NCI-H1048 (cell line): ENCODE measurements at regions not wholly inside any gene's neighbourhood (a gene's known extent, or its start where the extent isn't known, plus 50 kb on each side); places are given as distances from the start of the nearest gene placed in this dataset.
"Not testable (repeated sequence)": the region's sequence is repeated elsewhere in the genome, so short reads cannot be mapped to it uniquely, and the experiment has no call there.

Source experiments
- DNase-seq: peaks from one replicate; lab custom pipeline; 2025; lab: John Stamatoyannopoulos, UW

DNA sequence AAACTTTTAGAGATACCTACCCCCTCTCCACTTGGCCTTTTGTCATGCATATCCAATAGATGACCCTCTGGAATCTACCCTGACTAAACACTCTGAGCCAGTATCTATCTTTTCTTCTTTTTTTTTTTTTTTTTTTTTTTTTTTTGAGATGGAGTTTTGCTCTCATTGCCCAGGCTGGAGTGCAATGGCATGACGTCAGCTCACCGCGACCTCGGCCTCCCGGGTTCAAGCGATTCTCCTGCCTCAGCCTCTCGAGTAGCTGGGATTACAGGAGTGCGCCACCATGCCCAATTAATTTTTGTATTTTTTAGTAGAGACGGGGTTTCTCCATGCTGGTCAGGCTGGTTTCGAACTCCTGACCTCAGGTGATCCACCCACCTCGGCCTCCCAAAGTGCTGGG, 50.8 kb upstream of the GRIN2B start:
- DNase-seq, result not testable (repeated sequence)

DNA sequence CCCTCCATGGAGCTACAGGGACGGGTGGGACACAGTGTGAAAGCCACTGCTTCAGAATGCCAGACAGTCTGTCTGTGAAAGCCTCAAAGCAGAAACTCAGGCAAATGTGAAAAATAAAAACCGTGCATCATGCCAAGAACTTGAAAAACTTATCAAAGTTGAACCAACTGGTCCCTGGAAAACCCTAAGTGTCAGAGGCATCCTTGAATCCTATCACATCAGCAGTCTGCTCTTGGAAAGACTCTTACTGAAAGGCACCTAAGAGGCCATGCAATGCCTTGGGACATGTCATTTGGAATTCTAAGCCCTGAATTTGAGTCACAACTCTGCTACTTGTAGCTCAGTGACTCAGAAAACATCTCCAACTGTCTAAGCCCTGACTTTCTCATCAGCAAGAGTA, 62.4 kb upstream of the GRIN2B start:
- no peak for DNase-seq

- no peak for DNase-seq
These were observed 67.6 kb upstream of the GRIN2B start for GRCh38 chr12:14048941-14049545.

DNA sequence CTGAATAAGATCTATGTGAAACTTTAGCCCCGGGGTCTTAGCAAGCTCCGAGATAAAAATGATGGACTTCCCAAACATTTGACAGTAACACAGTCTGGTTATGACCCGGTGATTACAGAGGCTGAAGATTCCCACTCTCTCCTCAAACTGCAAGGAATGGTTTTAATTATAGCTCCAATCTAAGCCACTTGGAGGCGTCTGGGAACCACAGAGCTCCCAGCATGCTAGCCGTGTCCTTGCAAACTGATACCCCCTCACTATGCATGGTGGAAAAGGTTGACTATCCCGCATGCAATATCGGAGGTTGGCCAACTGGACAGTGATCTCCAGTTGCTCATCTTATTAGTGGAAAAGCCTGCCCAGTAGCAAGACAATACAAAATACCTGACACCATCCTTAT, 76.5 kb upstream of the GRIN2B start:
- DNase-seq, result no peak

GRCh38 chr12:14058717-14059116, 77.3 kb upstream of the GRIN2B start:
- DNase-seq, result no peak

- DNase-seq, result no peak
These were observed 78.1 kb upstream of the GRIN2B start for GRCh38 chr12:14059548-14059947.

DNA sequence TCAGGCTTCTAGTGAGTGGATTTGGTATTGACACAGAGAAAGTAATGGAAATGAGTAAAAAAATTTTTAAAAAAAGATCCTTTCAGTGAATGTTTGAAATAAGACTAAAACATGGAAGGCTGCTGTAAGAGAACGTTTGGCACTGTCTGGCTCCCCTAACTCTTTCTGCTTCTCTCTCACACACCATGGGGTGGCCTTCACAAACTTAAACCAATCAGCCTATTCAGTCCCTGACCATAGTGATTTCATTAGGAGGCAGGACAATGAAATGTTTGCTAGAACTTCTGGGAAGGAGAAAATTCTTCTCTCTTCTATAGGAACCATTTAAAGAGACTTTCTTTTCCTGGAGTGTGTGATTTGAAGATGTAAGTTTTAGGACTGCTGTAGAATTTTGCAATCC, 84.2 kb upstream of the GRIN2B start:
- DNase-seq, result no peak

DNA sequence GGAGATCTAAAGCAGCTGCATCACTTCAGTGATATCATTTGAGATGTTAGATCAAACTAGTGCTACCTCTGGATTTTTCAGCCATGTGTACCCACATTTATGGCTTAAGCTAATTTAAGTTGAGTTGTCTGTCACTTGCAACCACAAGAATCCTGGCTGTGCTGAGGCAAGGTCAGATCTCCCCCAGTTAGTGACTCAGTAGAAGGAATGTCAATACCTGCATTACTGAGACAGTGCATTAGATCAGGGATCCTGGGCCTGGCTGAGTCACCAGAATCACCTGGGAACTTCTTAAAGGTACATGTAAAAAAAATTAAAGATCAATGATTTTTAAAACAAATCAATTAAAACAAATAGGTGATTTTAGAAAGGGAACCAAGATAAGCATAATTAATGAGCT, 84.6 kb upstream of the GRIN2B start:
- DNase-seq, result no peak

- no peak for DNase-seq
These were observed 87.6 kb upstream of the GRIN2B start for GRCh38 chr12:14068961-14069360.

DNA sequence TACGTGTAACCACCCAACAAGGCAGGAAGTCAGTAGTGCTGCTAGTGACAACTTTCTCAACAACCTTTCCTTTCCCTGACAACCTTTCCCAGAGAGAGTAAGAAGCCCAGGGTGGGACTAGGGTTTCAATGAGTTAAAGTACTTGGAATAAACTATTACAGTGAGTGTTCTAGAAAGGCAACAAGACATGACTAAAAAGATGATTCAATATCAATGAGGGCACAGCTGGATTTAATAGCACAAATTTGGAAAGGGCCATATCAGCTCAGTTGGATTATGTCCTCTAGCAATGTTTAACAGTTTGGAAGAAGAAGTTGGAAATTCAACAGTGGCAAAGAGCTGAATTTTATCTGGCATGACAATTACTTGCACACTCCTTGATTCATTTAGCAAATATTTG, 90.4 kb upstream of the GRIN2B start:
- DNase-seq, result no peak

- DNase-seq, result no peak
These were observed 91.6 kb upstream of the GRIN2B start for GRCh38 chr12:14072987-14073386.

- DNase-seq, result no peak
These were observed 94.5 kb upstream of the GRIN2B start for GRCh38 chr12:14075797-14076393.

DNA sequence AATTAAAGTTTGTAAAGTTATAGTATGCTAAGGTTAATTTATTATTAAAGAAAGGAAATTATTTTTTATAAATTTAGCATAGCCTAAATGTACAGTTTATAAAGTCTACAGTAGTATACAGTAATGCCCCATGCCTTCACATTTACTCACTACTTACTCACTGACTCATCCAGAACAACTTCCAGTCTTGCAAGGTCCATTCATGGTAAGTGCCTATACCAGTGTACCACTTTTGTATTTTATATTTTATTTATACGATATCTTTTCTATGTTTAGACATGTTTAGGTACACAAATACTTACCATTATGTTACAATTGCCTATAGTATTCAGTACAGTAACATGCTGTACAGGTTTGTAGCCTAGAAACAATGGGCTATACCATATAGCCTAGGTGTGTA, 95.1 kb upstream of the GRIN2B start:
- DNase-seq, result no peak

DNA sequence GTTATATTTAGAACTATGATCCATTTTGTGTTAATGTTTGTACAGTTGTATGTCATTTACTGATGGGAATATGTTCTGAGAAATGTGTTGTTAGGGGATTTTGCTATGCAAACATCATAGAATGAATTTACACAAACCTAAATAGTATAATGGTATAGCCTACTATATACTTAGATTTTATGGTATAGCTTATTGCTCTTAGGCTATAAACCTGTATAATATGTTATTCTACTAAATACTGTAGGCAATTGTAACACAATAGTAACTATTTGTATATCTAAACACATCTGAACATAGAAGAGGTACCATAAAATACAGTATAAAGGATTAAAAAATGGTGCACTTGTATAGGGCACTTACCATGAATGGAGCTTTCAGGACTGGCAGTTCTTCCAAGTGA, 105.4 kb upstream of the GRIN2B start:
- DNase-seq, result no peak

DNA sequence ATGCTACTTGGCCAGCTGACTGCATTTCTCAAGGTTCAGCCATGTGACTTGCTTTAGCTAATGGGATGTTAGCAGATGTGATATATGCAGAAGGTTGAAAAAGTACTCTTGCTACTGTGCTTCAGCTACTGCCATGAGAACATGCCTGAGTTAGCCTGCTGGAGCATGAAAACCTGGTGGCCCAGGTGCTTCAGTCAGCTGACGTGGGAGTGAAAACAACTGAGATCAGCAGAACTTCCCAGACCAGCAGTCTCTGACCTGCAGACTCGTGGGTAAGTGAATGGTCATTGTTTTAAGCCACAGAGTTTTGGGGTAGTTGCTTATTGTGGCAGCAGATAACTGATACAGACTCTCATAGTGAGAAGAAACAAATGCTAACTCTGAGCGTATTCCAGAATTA, 118.6 kb upstream of the GRIN2B start:
- DNase-seq, result no peak

- DNase-seq, result not testable (repeated sequence)
These were observed 120.2 kb upstream of the GRIN2B start for GRCh38 chr12:14101556-14101955.

- no peak for DNase-seq
These were observed 129.9 kb upstream of the GRIN2B start for GRCh38 chr12:14111230-14111865.

DNA sequence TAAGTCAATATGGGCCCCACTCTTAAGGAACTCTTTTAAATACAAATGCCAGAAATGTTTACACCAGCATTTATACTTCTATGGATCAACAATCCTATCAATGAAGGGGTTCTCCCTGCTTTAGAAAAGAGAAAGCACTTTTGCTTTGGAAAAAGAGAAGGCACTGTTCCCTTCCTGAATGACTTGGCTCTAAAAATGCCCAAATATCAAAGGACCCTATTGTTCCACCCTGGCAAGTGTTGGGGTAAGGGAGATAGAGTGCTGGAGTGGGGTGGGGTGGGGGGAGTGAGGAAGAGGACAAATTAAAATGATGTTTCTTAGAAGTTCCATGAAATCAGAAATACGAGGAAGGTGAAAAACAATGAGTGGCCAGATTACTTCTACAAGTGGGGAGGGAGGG, 131.6 kb upstream of the GRIN2B start:
- no peak for DNase-seq

GRCh38 chr12:14126692-14127091, 145.3 kb upstream of the GRIN2B start:
- DNase-seq, result no peak

- no peak for DNase-seq
These were observed 148.3 kb upstream of the GRIN2B start for GRCh38 chr12:14129611-14130195.

GRCh38 chr12:14135996-14136395, 154.6 kb upstream of the GRIN2B start:
- DNase-seq, result no peak

DNA sequence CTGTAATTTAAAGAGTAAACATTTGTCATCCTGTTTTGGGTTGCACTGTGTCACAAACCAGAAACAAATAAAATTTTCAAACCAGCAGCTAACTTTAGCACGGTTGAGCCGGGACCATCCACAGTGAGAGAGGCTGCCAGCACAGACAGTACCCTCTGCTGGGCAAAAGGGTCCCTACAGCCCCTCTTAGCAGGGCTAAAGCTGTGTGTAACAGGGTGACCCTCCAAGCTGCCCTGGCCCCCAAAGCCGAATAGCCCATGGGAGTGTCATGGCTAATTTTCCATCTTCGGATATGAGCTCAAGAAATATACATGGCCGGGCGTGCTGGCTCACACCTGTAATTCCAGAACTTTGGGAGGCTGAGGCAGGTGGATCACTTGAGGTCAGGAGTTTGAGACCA, 157.1 kb upstream of the GRIN2B start:
- DNase-seq, result no peak

- no peak for DNase-seq
These were observed 167.3 kb upstream of the GRIN2B start for GRCh38 chr12:14148489-14149270.
